22Rv1 (cell line): ENCODE measurements at regions not wholly inside any gene's neighbourhood (a gene's known extent, or its start where the extent isn't known, plus 50 kb on each side); places are given as distances from the start of the nearest gene placed in this dataset.

ENCODE experiments used
- CTCF ChIP-seq: fragments of 450-650 bp; IDR thresholded peaks from 2 replicates; pipeline ENCODE4 v1.5.1; 2017; ENCODE audit warnings: mild to moderate bottlenecking
- ZFX ChIP-seq: fragments of 450-650 bp; IDR thresholded peaks from 2 replicates; pipeline ENCODE4 v1.6.1; 2017; ENCODE audit warnings: antibody characterized with exemption, borderline replicate concordance

DNA sequence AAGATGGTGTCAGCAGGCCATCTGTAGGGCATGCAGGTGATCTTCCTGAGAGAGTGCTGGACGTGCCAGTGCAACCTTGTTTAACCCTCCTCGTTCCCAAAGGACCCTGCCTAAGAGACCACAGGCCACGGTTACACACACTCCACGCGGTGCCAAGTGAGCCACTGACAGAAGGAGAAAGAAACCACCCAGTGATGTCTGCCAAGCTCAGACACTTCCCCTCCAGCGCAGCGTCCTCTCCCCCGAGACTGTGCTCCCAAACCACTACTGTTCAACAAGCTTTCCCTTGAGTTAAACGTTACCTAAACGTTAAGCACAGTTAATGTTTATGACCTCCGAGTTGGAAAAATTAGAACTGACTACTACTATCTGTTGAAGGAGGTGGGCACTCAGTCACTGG, 119.1 kb upstream of the NCK2 start:
- no peak for TF ChIP-seq CTCF
- TF ChIP-seq ZFX: no peak
